Smooth muscle cell (in vitro differentiated cells): ENCODE measurements at regions not wholly inside any gene's neighbourhood (a gene's known extent, or its start where the extent isn't known, plus 50 kb on each side); places are given as distances from the start of the nearest gene placed in this dataset.

Source experiments
- DNase-seq: peaks from one replicate; lab custom pipeline; 2025; ENCODE audit not compliant: unreplicated experiment; lab: John Stamatoyannopoulos, UW
- H2AFZ ChIP-seq: fragments of 200-600 bp; sonication (generic); 2 replicates; pipeline ENCODE4 v1.6.0; 2016; ENCODE audit warnings: antibody characterized with exemption, low read depth, mild to moderate bottlenecking
- H3F3A ChIP-seq: fragments of 200-600 bp; sonication (generic); 2 replicates; pipeline ENCODE4 v1.6.0; 2017; ENCODE audit warnings: antibody characterized with exemption, low read depth
- H3K27ac ChIP-seq: fragments of 200-600 bp; sonication (generic); 2 replicates; pipeline ENCODE4 v1.5.1; 2016; ENCODE audit warnings: low read depth, mild to moderate bottlenecking
- H3K27me3 ChIP-seq: fragments of 200-600 bp; sonication (generic); 2 replicates; pipeline ENCODE4 v1.6.1; 2016; ENCODE audit warnings: low read depth, mild to moderate bottlenecking
- H3K36me3 ChIP-seq: fragments of 200-600 bp; sonication (generic); 2 replicates; pipeline ENCODE4 v1.5.1; 2016; ENCODE audit warnings: low read depth
- H3K4me1 ChIP-seq: fragments of 200-600 bp; sonication (generic); 2 replicates; pipeline ENCODE4 v1.5.1; 2016; ENCODE audit warnings: low read depth
- H3K4me2 ChIP-seq: fragments of 200-600 bp; sonication (generic); 2 replicates; pipeline ENCODE4 v1.6.0; 2016; ENCODE audit warnings: mild to moderate bottlenecking
- H3K4me3 ChIP-seq: fragments of 200-600 bp; sonication (generic); 2 replicates; pipeline ENCODE4 v1.5.1; 2016; ENCODE audit warnings: mild to moderate bottlenecking
- H3K79me2 ChIP-seq: fragments of 200-600 bp; sonication (generic); 2 replicates; pipeline ENCODE4 v1.6.0; 2016; ENCODE audit warnings: low read depth, mild to moderate bottlenecking
- H3K9ac ChIP-seq: fragments of 200-600 bp; sonication (generic); 2 replicates; pipeline ENCODE4 v1.6.0; 2016; ENCODE audit warnings: low read depth
- H3K9me3 ChIP-seq: fragments of 200-600 bp; sonication (generic); replicated peaks from 2 replicates; pipeline ENCODE4 v1.5.1; 2016; ENCODE audit warnings: low read depth
- H4K20me1 ChIP-seq: fragments of 200-600 bp; sonication (generic); 2 replicates; pipeline ENCODE4 v1.6.0; 2016; ENCODE audit warnings: low read depth
- whole genome bisulfite sequencing: methylation state at CpG from one replicate; pipeline ENCODE4 v1.1.7; 2016; ENCODE audit warnings: low lambda C conversion rate; 5-methylcytosine and 5-hydroxymethylcytosine counted together
- TF ChIP-seq, protein P1 (sequence below): fragments of 200-600 bp; sonication (generic); IDR thresholded peaks from 2 replicates; pipeline ENCODE4 v1.5.1; 2017; ENCODE audit warnings: borderline replicate concordance, mild to moderate bottlenecking, antibody characterized with exemption; ENCODE audit not compliant: insufficient read depth, poor library complexity, severe bottlenecking

DNA sequence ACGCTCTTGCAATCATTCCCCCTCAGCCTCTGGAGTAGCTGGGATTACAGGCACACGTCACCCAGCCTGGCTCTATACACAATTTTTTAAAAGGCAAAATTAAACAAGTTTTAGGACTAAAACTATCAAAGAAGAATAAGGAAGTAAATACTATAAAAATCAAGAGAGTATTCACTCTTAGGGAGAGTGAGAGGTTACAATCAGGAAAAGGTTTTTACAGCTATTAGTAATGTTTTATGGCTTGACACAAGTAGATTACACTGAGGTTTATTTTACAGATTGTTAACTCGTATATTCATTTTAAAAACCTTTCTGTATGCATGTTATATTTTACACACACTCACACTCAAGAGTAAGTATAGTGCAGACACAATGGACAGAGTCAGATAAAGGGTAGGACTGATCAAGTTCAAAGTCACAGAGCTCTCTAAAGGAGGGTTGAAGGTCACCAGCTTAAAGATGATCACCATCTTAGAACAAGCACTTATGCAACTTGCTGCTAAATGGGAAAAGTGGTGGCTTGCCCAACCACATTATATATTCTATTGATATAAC, 77.9 kb upstream of the MAN1A2 start:
- no peak overlapping the region for H3K4me2 ChIP-seq
- no peaks in the 10 kb centered on the region for H3F3A ChIP-seq
- no peak overlapping the region for H3K27ac ChIP-seq
- H3K4me3 ChIP-seq, result no peak overlapping the region
- H3K9me3 ChIP-seq, result no peaks in the 10 kb centered on the region
- WGBS, result 78% methylated on average over 3 of the region's 3 CpGs
- H3K9ac ChIP-seq, result no peak overlapping the region
- H2AFZ ChIP-seq, result no peak overlapping the region
- no peaks in the 10 kb centered on the region for H3K4me1 ChIP-seq
- TF ChIP-seq, protein P1, sequence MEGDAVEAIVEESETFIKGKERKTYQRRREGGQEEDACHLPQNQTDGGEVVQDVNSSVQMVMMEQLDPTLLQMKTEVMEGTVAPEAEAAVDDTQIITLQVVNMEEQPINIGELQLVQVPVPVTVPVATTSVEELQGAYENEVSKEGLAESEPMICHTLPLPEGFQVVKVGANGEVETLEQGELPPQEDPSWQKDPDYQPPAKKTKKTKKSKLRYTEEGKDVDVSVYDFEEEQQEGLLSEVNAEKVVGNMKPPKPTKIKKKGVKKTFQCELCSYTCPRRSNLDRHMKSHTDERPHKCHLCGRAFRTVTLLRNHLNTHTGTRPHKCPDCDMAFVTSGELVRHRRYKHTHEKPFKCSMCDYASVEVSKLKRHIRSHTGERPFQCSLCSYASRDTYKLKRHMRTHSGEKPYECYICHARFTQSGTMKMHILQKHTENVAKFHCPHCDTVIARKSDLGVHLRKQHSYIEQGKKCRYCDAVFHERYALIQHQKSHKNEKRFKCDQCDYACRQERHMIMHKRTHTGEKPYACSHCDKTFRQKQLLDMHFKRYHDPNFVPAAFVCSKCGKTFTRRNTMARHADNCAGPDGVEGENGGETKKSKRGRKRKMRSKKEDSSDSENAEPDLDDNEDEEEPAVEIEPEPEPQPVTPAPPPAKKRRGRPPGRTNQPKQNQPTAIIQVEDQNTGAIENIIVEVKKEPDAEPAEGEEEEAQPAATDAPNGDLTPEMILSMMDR, result no peak
- no peaks in the 10 kb centered on the region for H4K20me1 ChIP-seq
- H3K27me3 ChIP-seq, result no peaks in the 10 kb centered on the region
- H3K36me3 ChIP-seq, result no peaks in the 10 kb centered on the region
- no peak for DNase-seq
- H3K79me2 ChIP-seq, result no peaks in the 10 kb centered on the region

DNA sequence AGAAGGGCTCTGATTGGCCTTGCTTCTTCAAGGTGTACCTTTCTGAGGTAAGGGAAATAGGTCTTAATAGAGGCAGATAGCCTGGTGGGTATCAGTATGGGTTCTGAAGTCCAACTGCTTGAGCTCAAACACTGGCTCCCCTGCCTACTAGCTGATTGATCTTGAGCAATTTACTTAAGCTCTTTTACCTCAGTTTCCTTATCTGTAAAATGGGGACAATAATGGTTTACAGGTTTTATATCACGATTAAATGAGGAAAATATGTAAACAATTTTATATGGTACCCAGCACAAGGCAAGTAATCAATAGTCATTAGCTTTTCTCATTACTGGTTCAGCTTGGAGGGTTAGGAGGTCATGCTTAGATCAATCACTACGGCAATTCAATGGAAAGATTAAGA, 75.8 kb upstream of the VTCN1 start:
- Histone ChIP-seq H3K27ac (no peak overlapping the region), H3K9me3 (no peaks in the 10 kb centered on the region), H3K79me2 (no peaks in the 10 kb centered on the region), H3K4me2 (no peak overlapping the region), H4K20me1 (no peaks in the 10 kb centered on the region), H3K36me3 (no peaks in the 10 kb centered on the region), H3F3A (no peaks in the 10 kb centered on the region), H3K9ac (no peak overlapping the region), H3K4me1 (no peaks in the 10 kb centered on the region), H2AFZ (no peak overlapping the region), H3K4me3 (no peak overlapping the region), H3K27me3 (no peaks in the 10 kb centered on the region)
- 94% methylated on average over 2 of the region's 2 CpGs for WGBS
- TF ChIP-seq, protein P1, result no peak
- DNase-seq, result no peak

- no peak overlapping the region for H3K27ac ChIP-seq
- no peaks in the 10 kb centered on the region for H3K9me3 ChIP-seq
- TF ChIP-seq, protein P1, result no peak
- no peak for DNase-seq
- H2AFZ ChIP-seq, result no peak overlapping the region
- H3K4me2 ChIP-seq, result no peak overlapping the region
- no peak overlapping the region for H3K4me3 ChIP-seq
- no peaks in the 10 kb centered on the region for H3K27me3 ChIP-seq
- WGBS, result 37% methylated on average over 1 of the region's 1 CpG
- no peaks in the 10 kb centered on the region for H3K36me3 ChIP-seq
- H3F3A ChIP-seq, result no peaks in the 10 kb centered on the region
- no peak overlapping the region for H3K9ac ChIP-seq
- no peaks in the 10 kb centered on the region for H3K4me1 ChIP-seq
- no peaks in the 10 kb centered on the region for H3K79me2 ChIP-seq
- H4K20me1 ChIP-seq, result no peaks in the 10 kb centered on the region
Measured at GRCh38 chr1:117286145-117286544, 75.4 kb upstream of the VTCN1 start.
